ENCODE measurements at regions not wholly inside any gene's neighbourhood (a gene's known extent, or its start where the extent isn't known, plus 50 kb on each side); places are given as distances from the start of the nearest gene placed in this dataset.

GRCh38 chr11:31861011-31861410 is 49.9 kb upstream of the PAX6 start:
- Histone ChIP-seq H3K27me3 (peaks cover 0 to 8% of the 10 kb centered on the region in 2 donors), H3K4me3 (no peak overlapping the region), H3K9me3 (no peaks in the 10 kb centered on the region), H3K36me3 (no peaks in the 10 kb centered on the region), H3K27ac (no peak overlapping the region), H3K4me1 (no peaks in the 10 kb centered on the region)
- TF ChIP-seq CTCF (IDR thresholded peaks at IDR 0.05): no peak
- DNase-seq (ENCODE audit: low spot score): no peak

Data from right atrium auricular region (tissue), 2 donors.